Esophagus squamous epithelium (tissue), 5 donors: ENCODE measurements at regions not wholly inside any gene's neighbourhood (a gene's known extent, or its start where the extent isn't known, plus 50 kb on each side); places are given as distances from the start of the nearest gene placed in this dataset.

ENCODE experiments used
- DNase-seq: peaks from one replicate; lab custom pipeline; 2025; lab: John Stamatoyannopoulos, UW
- H3K27ac ChIP-seq, 4 donors: fragments of 200-600 bp; sonication (generic); one replicate each; pipeline ENCODE4 v1.5.1; 2016 to 2019; ENCODE audit warnings: mild to moderate bottlenecking in 1 of 4
- H3K27me3 ChIP-seq, 4 donors: fragments of 200-600 bp; sonication (generic); 1 replicate in 3 of 4; 2 replicates in 1 of 4; pipeline versions ENCODE4 v1.5.1 to v1.6.0; 2017 to 2021; ENCODE audit warnings: antibody characterized with exemption in 1 of 4
- H3K36me3 ChIP-seq, 3 donors: fragments of 200-600 bp; sonication (generic); one replicate each; pipeline ENCODE4 v1.5.1; 2016 to 2019
- H3K4me1 ChIP-seq, 3 donors: fragments of 200-600 bp; sonication (generic); one replicate each; pipeline ENCODE4 v1.5.1; 2017 to 2019
- H3K4me3 ChIP-seq, 4 donors: fragments of 200-600 bp; sonication (generic); 1 replicate in 3 of 4; 2 replicates in 1 of 4; pipeline ENCODE4 v1.5.1; 2016 to 2019; ENCODE audit warnings: mild to moderate bottlenecking in 2 of 4, moderate library complexity in 1 of 4
- H3K9me3 ChIP-seq, 3 donors: fragments of 200-600 bp; sonication (generic); one replicate each; pipeline ENCODE4 v1.5.1; 2016 to 2019
- POLR2A ChIP-seq, 4 donors: fragments of 450-650 bp; IDR thresholded peaks; one replicate each; pipeline ENCODE4 v1.6.1; 2017; ENCODE audit warnings: antibody characterized with exemption in 4 of 4, mild to moderate bottlenecking in 4 of 4, moderate library complexity in 3 of 4
- WGBS, 2 donors: methylation state at CpG; one replicate each; pipeline ENCODE4 v1.1.5; 2018; 5-methylcytosine and 5-hydroxymethylcytosine counted together
- intact Hi-C: fragments of 100-400 bp; cut with DNase I; formaldehyde crosslinking; loops from one replicate; pipeline ENCODE4 v1.15.0; 2022
- TF ChIP-seq, protein P1 (sequence below), 6 experiments: fragments of 450-650 bp in 4 of 6; fragments of 200-600 bp in 2 of 6; sonication (generic) in 2 of 6; IDR thresholded peaks; one replicate each; pipeline ENCODE4 v1.5.1; 2016 to 2019; ENCODE audit warnings: antibody characterized with exemption in 6 of 6, mild to moderate bottlenecking in 4 of 6, moderate library complexity in 4 of 6
- donor health status: DM: yes; HTN: yes; CAD: no.

DNA sequence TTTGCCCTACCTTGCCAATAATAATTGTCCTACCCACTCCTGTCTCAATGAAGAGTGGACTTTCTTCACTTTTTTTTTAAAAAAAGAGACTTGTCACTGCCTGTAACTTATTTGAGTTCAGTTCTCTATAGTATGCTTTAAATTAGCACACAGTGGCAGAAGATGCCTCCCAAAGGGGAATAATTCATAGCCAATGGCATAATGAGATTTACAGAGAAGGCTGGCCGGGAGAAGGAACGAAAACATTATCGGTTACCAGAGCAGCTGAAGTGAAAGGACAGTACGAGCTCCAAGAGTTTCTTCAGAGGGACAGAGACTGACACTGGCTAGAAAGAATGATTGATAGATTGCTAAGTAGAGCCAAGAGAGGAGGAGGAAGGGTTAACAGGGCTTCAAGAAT is 356.3 kb downstream of the EMP1 start:
- TF ChIP-seq POLR2A (IDR thresholded peaks at IDR 0.05), result no peak
- TF ChIP-seq, protein P1, sequence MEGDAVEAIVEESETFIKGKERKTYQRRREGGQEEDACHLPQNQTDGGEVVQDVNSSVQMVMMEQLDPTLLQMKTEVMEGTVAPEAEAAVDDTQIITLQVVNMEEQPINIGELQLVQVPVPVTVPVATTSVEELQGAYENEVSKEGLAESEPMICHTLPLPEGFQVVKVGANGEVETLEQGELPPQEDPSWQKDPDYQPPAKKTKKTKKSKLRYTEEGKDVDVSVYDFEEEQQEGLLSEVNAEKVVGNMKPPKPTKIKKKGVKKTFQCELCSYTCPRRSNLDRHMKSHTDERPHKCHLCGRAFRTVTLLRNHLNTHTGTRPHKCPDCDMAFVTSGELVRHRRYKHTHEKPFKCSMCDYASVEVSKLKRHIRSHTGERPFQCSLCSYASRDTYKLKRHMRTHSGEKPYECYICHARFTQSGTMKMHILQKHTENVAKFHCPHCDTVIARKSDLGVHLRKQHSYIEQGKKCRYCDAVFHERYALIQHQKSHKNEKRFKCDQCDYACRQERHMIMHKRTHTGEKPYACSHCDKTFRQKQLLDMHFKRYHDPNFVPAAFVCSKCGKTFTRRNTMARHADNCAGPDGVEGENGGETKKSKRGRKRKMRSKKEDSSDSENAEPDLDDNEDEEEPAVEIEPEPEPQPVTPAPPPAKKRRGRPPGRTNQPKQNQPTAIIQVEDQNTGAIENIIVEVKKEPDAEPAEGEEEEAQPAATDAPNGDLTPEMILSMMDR (IDR thresholded peaks at IDR 0.05), result no peak

GRCh38 chr12:13547283-13547682 is 350.8 kb downstream of the EMP1 start:
- Histone ChIP-seq H3K27me3 (peaks cover 0 to 4% (median 0%) of the 10 kb centered on the region in 4 donors), H3K27ac (no peak overlapping the region), H3K36me3 (no peaks in the 10 kb centered on the region), H3K4me1 (no peaks in the 10 kb centered on the region), H3K9me3 (no peaks in the 10 kb centered on the region), H3K4me3 (no peak overlapping the region)
- no peak for TF ChIP-seq POLR2A (IDR thresholded peaks at IDR 0.05)
- TF ChIP-seq, protein P1 (IDR thresholded peaks at IDR 0.05), result no peak
- intact Hi-C loops, result no loop called here
- DNase-seq, result no peak

More for the DNA sequence above, 356.3 kb downstream of the EMP1 start:
- H3K4me1 ChIP-seq, result no peaks in the 10 kb centered on the region
- no peak for DNase-seq
- no peaks in the 10 kb centered on the region for H3K36me3 ChIP-seq
- no peak overlapping the region for H3K4me3 ChIP-seq
- H3K9me3 ChIP-seq, result no peaks in the 10 kb centered on the region
- H3K27me3 ChIP-seq, result peaks cover 0 to 11% (median 0%) of the 10 kb centered on the region in 4 donors
- 77 to 83% methylated on average over 4 of the region's 4 CpGs for WGBS, 2 donors
- intact Hi-C loops, result no loop called here
- no peak overlapping the region for H3K27ac ChIP-seq

- no peak overlapping the region for H3K4me3 ChIP-seq
- H3K36me3 ChIP-seq, result no peaks in the 10 kb centered on the region
- no peak overlapping the region for H3K27ac ChIP-seq
- H3K9me3 ChIP-seq, result no peaks in the 10 kb centered on the region
- peaks cover 0 to 4% (median 0%) of the 10 kb centered on the region in 4 donors for H3K27me3 ChIP-seq
- no peaks in the 10 kb centered on the region for H3K4me1 ChIP-seq
- DNase-seq, result no peak
- intact Hi-C loops, result no loop called here
- TF ChIP-seq, protein P1 (IDR thresholded peaks at IDR 0.05), result no peak
- TF ChIP-seq POLR2A (IDR thresholded peaks at IDR 0.05), result no peak
- 73 to 83% methylated on average over 3 of the region's 3 CpGs for WGBS, 2 donors
These were observed 349.7 kb downstream of the EMP1 start for GRCh38 chr12:13546231-13546630.

GRCh38 chr12:13539051-13539450 is 342.5 kb downstream of the EMP1 start:
- intact Hi-C loops, result loop anchor here (10.0 kb wide), 1 partner anchor 264 kb away; no protein-coding TSS in a partner anchor
- TF ChIP-seq, protein P1 (IDR thresholded peaks at IDR 0.05), result no peak
- TF ChIP-seq POLR2A (IDR thresholded peaks at IDR 0.05), result no peak
- Histone ChIP-seq H3K27me3 (no peaks in the 10 kb centered on the region), H3K9me3 (no peaks in the 10 kb centered on the region), H3K27ac (no peak overlapping the region), H3K36me3 (no peaks in the 10 kb centered on the region), H3K4me3 (no peak overlapping the region), H3K4me1 (no peaks in the 10 kb centered on the region)
- DNase-seq, result no peak

- no peaks in the 10 kb centered on the region for H3K9me3 ChIP-seq
- intact Hi-C loops, result loop anchor here (10.0 kb wide), 1 partner anchor 263 kb away; no protein-coding TSS in a partner anchor
- no peaks in the 10 kb centered on the region for H3K4me1 ChIP-seq
- no peak overlapping the region for H3K4me3 ChIP-seq
- no peaks in the 10 kb centered on the region for H3K36me3 ChIP-seq
- 63 to 88% methylated on average over 2 to 3 of the region's 3 CpGs for WGBS, 2 donors
- TF ChIP-seq, protein P1 (IDR thresholded peaks at IDR 0.05), result no peak
- TF ChIP-seq POLR2A (IDR thresholded peaks at IDR 0.05), result no peak
- no peak for DNase-seq
- no peak overlapping the region for H3K27ac ChIP-seq
- no peaks in the 10 kb centered on the region for H3K27me3 ChIP-seq
These were observed 341.6 kb downstream of the EMP1 start for GRCh38 chr12:13538136-13538535.
